HepG2 (cell line): ENCODE measurements at regions not wholly inside any gene's neighbourhood (a gene's known extent, or its start where the extent isn't known, plus 50 kb on each side); places are given as distances from the start of the nearest gene placed in this dataset.

Experiments
- ATAC-seq: fragments of 200-7000 bp; cut with Tn5 transposase; 3 replicates; pipeline ENCODE4 v1.9.1; 2020; ENCODE audit warnings: mild to moderate bottlenecking, moderate library complexity
- BruUV-seq: library from RNA; stranded (reverse); fragments of 400-500 nt; replicated peaks from 2 replicates; lab custom pipeline; 2021; lab: Mats Ljungman, UMichigan
- CTCF ChIA-PET: fragments of 300-600 bp; formaldehyde crosslinking; extraction: SDS; loops from one replicate; lab custom pipeline; 2021; ENCODE audit warnings: low total read pairs, inconsistent platforms, low intra/inter-chr PET ratio; lab: Yijun Ruan, JAX
- POLR2A ChIA-PET: fragments of 350-600 bp; sonication (Branson Sonifier 250); formaldehyde crosslinking; loops from one replicate; lab custom pipeline; 2020; ENCODE audit warnings: antibody characterized with exemption, inconsistent platforms; lab: Yijun Ruan, JAX
- DNase-seq: peaks from one replicate; pipeline ENCODE4 v3.0.0-alpha.2; 2015; ENCODE audit warnings: low spot score
- FAIRE-seq: peaks from 3 replicates; lab custom pipeline; 2011; peaks lifted over from hg19 to GRCh38; lab: Jason Lieb, UNC
- H2AFZ ChIP-seq: one replicate; pipeline ENCODE4 v1.6.1; 2011; ENCODE audit warnings: low read length, inconsistent platforms
- H3K27ac ChIP-seq: fragments of 300-600 bp; 3 replicates; pipeline ENCODE4 v1.8.0; 2011; ENCODE audit warnings: mixed run types, mild to moderate bottlenecking, mixed read lengths, low read length, inconsistent platforms; ENCODE audit not compliant: insufficient read depth; ENCODE audit errors: extremely low read length
- H3K27me3 ChIP-seq, 2 experiments: fragments of 200-600 bp in 1 of 2; 2 replicates in 1 of 2; 3 replicates in 1 of 2; pipeline versions ENCODE4 v1.6.0 to v1.8.0; 2011; ENCODE audit warnings: low read length in 2 of 2, mild to moderate bottlenecking in 2 of 2, moderate library complexity in 2 of 2, inconsistent platforms in 1 of 2; ENCODE audit not compliant: insufficient read depth in 2 of 2, control insufficient read depth in 1 of 2
- H3K36me3 ChIP-seq, 2 experiments: fragments of 200-600 bp in 1 of 2; replicated peaks in 1 of 2; 2 replicates in 1 of 2; 3 replicates in 1 of 2; pipeline versions ENCODE4 v1.5.1 to v1.8.0; 2011; ENCODE audit warnings: low read length in 2 of 2, inconsistent platforms in 1 of 2; ENCODE audit not compliant: insufficient read depth in 2 of 2, control insufficient read depth in 1 of 2
- H3K4me1 ChIP-seq: 2 replicates; pipeline ENCODE4 v1.5.1; 2012; ENCODE audit warnings: low read length, inconsistent platforms; ENCODE audit not compliant: insufficient read depth
- H3K4me2 ChIP-seq: 2 replicates; pipeline ENCODE4 v1.6.0; 2011; ENCODE audit warnings: low read depth, low read length, inconsistent platforms
- H3K4me3 ChIP-seq, 3 experiments: fragments of 200-600 bp in 1 of 3; sonication (generic), shearing (Covaris generic) in 1 of 3; replicated peaks in 1 of 3; 2 replicates each; pipeline ENCODE4 v1.5.1; 2011 to 2016; ENCODE audit warnings: low read length in 3 of 3, inconsistent platforms in 2 of 3, low read depth in 2 of 3, mild to moderate bottlenecking in 2 of 3, control low read depth in 1 of 3, mixed read lengths in 1 of 3; ENCODE audit not compliant: insufficient read depth in 1 of 3
- H3K79me2 ChIP-seq: one replicate; pipeline ENCODE4 v1.6.1; 2011; ENCODE audit warnings: low read length, inconsistent platforms; ENCODE audit not compliant: insufficient read depth
- H3K9ac ChIP-seq: 2 replicates; pipeline ENCODE4 v1.6.0; 2011; ENCODE audit warnings: mild to moderate bottlenecking, low read depth, low read length, inconsistent platforms; ENCODE audit not compliant: insufficient read depth
- H3K9me3 ChIP-seq: 2 replicates; pipeline ENCODE4 v1.5.1; 2012; ENCODE audit warnings: mild to moderate bottlenecking, low read length
- H4K20me1 ChIP-seq: 2 replicates; pipeline ENCODE4 v1.6.0; 2011; ENCODE audit warnings: inconsistent platforms, mild to moderate bottlenecking, low read length, moderate library complexity; ENCODE audit not compliant: insufficient read depth
- ATRX ChIP-seq: sonication (generic); formaldehyde crosslinking; IDR thresholded peaks from 2 replicates; pipeline ENCODE4 v1.4.0; 2020; ENCODE audit warnings: missing genetic modification reagents, borderline replicate concordance
- BRD4 ChIP-seq: sonication (generic); formaldehyde crosslinking; IDR thresholded peaks from 2 replicates; pipeline ENCODE4 v1.4.0; 2020; ENCODE audit warnings: missing genetic modification reagents
- FOXA3 ChIP-seq: IDR thresholded peaks from 2 replicates; pipeline ENCODE4 v1.6.1; 2016; ENCODE audit warnings: missing genetic modification reagents, missing compliant biosample characterization
- HNF4A ChIP-seq: sonication (generic); formaldehyde crosslinking; IDR thresholded peaks from 2 replicates; pipeline ENCODE4 v1.4.0; 2020; ENCODE audit warnings: missing genetic modification reagents
- NFAT5 ChIP-seq: sonication (generic); formaldehyde crosslinking; IDR thresholded peaks from 2 replicates; pipeline ENCODE4 v1.4.0; 2020; ENCODE audit warnings: missing genetic modification reagents
- SOX13 ChIP-seq, 3 experiments: fragments of 450-650 bp in 1 of 3; sonication (generic) in 1 of 3; formaldehyde crosslinking in 1 of 3; IDR thresholded peaks in 2 of 3; conservative IDR thresholded peaks in 1 of 3; 2 replicates each; pipeline versions ENCODE4 v1.5.0 to v1.6.1; 2016 to 2020; ENCODE audit warnings: antibody characterized with exemption in 1 of 3, mild to moderate bottlenecking in 1 of 3, missing compliant biosample characterization in 1 of 3, missing genetic modification reagents in 1 of 3, moderate library complexity in 1 of 3
- SOX5 ChIP-seq: IDR thresholded peaks from 2 replicates; pipeline ENCODE4 v1.6.1; 2016; ENCODE audit warnings: borderline replicate concordance
- ZNF121 ChIP-seq: sonication (generic); formaldehyde crosslinking; IDR thresholded peaks from 2 replicates; pipeline ENCODE4 v1.5.0; 2020; ENCODE audit warnings: mild to moderate bottlenecking, missing genetic modification reagents
- ZNF274 ChIP-seq: sonication (generic); formaldehyde crosslinking; IDR thresholded peaks from 2 replicates; pipeline ENCODE4 v1.5.1; 2020; ENCODE audit warnings: mild to moderate bottlenecking, missing genetic modification reagents
- ZNF354B ChIP-seq: sonication (generic); formaldehyde crosslinking; IDR thresholded peaks from 2 replicates; pipeline ENCODE4 v1.8.0; 2022; ENCODE audit warnings: mild to moderate bottlenecking, missing genetic modification reagents
- ZNF546 ChIP-seq: sonication (generic); formaldehyde crosslinking; conservative IDR thresholded peaks from 2 replicates; pipeline ENCODE4 v1.8.1; 2023; ENCODE audit warnings: mild to moderate bottlenecking, missing genetic modification reagents
- ZNF615 ChIP-seq: sonication (generic); formaldehyde crosslinking; IDR thresholded peaks from 2 replicates; pipeline ENCODE4 v1.5.0; 2020; ENCODE audit warnings: mild to moderate bottlenecking, missing genetic modification reagents, borderline replicate concordance
- WGBS: methylation state at CpG from one replicate; pipeline ENCODE4 v1.1.6; 2017; ENCODE audit warnings: low lambda C conversion rate; 5-methylcytosine and 5-hydroxymethylcytosine counted together
- in situ Hi-C: cut with HindIII; loops from 2 replicates; pipeline ENCODE4 v1.10.0; 2017; ENCODE audit warnings: low pct_unique_long_range_greater_than_20kb; ENCODE audit not compliant: extremely low pct_ligation_motif_present
- intact Hi-C: fragments of 100-400 bp; cut with micrococcal nuclease; formaldehyde crosslinking; loops from one replicate; pipeline ENCODE4 v1.10.0; 2022; ENCODE audit not compliant: unreplicated experiment

GRCh38 chr3:20846832-20847231 is 660.8 kb upstream of the SGO1 start:
- H3K27me3 ChIP-seq, result no peaks in the 10 kb centered on the region
- H3K9me3 ChIP-seq, result peaks cover 73% of the 10 kb centered on the region
- FAIRE-seq (no peak), DNase-seq (peak; percentile 24), ATAC-seq (peak; percentile 65)
- intact Hi-C loops (no loop called here), in situ Hi-C loops (no loop called here)
- POLR2A ChIA-PET, result interaction anchor here (0.9 kb wide), 1 partner anchor 14 kb away, joined by 3 read pairs; no protein-coding TSS in a partner anchor
- H3K9ac ChIP-seq, result no peak overlapping the region
- no peaks in the 10 kb centered on the region for H3K79me2 ChIP-seq
- H3K4me3 ChIP-seq, result no peak overlapping the region
- 12% methylated on average over 3 of the region's 3 CpGs for WGBS
- H3K27ac ChIP-seq, result no peak overlapping the region
- peaks cover 35% of the 10 kb centered on the region for H3K4me1 ChIP-seq
- TF ChIP-seq SOX5 (CRISPR knock-in tag) (peak; percentile 17; the same call in 1 of the 2 replicates), SOX13 (IDR thresholded peaks at IDR 0.05) (no peak), SOX13 (CRISPR knock-in tag; conservative IDR thresholded peaks at IDR 0.05 in 1 of 2, IDR thresholded peaks at IDR 0.05 in 1 of 2) (peak in 1 of 2 experiments; percentile 26; a peak in 1 of 4 replicates), ZNF354B (no peak), FOXA3 (no peak), ZNF615 (no peak), HNF4A (CRISPR knock-in tag) (peak; percentile 35; the same call in 1 of the 2 replicates), ATRX (CRISPR knock-in tag) (no peak)
- H4K20me1 ChIP-seq, result no peaks in the 10 kb centered on the region
- no peaks in the 10 kb centered on the region for H3K36me3 ChIP-seq
- CTCF ChIA-PET, result no interaction called here
- no TSS peak for BruUV-seq
- H2AFZ ChIP-seq, result no peak overlapping the region
- no peak overlapping the region for H3K4me2 ChIP-seq

GRCh38 chr3:20846066-20846465 is 660.1 kb upstream of the SGO1 start:
- ChIA-PET CTCF (no interaction called here), POLR2A (interaction anchor here (0.9 kb wide), 1 partner anchor 15 kb away, joined by 3 read pairs; no protein-coding TSS in a partner anchor)
- 47% methylated on average over 2 of the region's 2 CpGs for WGBS
- H3K36me3 ChIP-seq, result no peaks in the 10 kb centered on the region
- peaks cover 80% of the 10 kb centered on the region for H3K9me3 ChIP-seq
- no peaks in the 10 kb centered on the region for H3K27me3 ChIP-seq
- no peaks in the 10 kb centered on the region for H3K79me2 ChIP-seq
- no peaks in the 10 kb centered on the region for H4K20me1 ChIP-seq
- in situ Hi-C loops, result no loop called here
- DNase-seq (no peak), ATAC-seq (no peak), FAIRE-seq (no peak)
- H3K4me1 ChIP-seq, result peaks cover 28% of the 10 kb centered on the region
- H3K27ac ChIP-seq, result no peak overlapping the region
- no TSS peak for BruUV-seq
- no peak overlapping the region for H3K9ac ChIP-seq
- intact Hi-C loops, result no loop called here
- H3K4me2 ChIP-seq, result no peak overlapping the region
- no peak overlapping the region for H2AFZ ChIP-seq
- no peak overlapping the region for H3K4me3 ChIP-seq
- no peak for TF ChIP-seq NFAT5
- no peak for TF ChIP-seq ZNF121 (CRISPR knock-in tag)
- no peak for TF ChIP-seq BRD4 (CRISPR knock-in tag)
- TF ChIP-seq ZNF546 (CRISPR knock-in tag), result no peak
- no peak for TF ChIP-seq ZNF274
